Hepatocyte (in vitro differentiated cells): ENCODE measurements at regions not wholly inside any gene's neighbourhood (a gene's known extent, or its start where the extent isn't known, plus 50 kb on each side); places are given as distances from the start of the nearest gene placed in this dataset.

Source experiments
- DNase-seq: peaks from one replicate; pipeline ENCODE4 v3.0.0-alpha.2; 2016; ENCODE audit warnings: low spot score
- H2AFZ ChIP-seq: fragments of 200-600 bp; sonication (generic); 2 replicates; pipeline ENCODE4 v1.6.0; 2016; ENCODE audit warnings: antibody characterized with exemption, mild to moderate bottlenecking
- H3K27ac ChIP-seq: fragments of 200-600 bp; sonication (generic); 2 replicates; pipeline ENCODE4 v1.5.1; 2016; ENCODE audit warnings: mild to moderate bottlenecking
- H3K27me3 ChIP-seq: fragments of 200-600 bp; sonication (generic); 2 replicates; pipeline ENCODE4 v1.6.1; 2016
- H3K36me3 ChIP-seq: fragments of 200-600 bp; sonication (generic); replicated peaks from 2 replicates; pipeline ENCODE4 v1.5.1; 2016; ENCODE audit warnings: low read depth; ENCODE audit not compliant: insufficient read depth
- H3K4me1 ChIP-seq: fragments of 200-600 bp; sonication (generic); 2 replicates; pipeline ENCODE4 v1.5.1; 2016; ENCODE audit warnings: mild to moderate bottlenecking, moderate library complexity; ENCODE audit not compliant: insufficient read depth
- H3K4me2 ChIP-seq: fragments of 200-600 bp; sonication (generic); 2 replicates; pipeline ENCODE4 v1.6.0; 2016
- H3K4me3 ChIP-seq: fragments of 200-600 bp; sonication (generic); 2 replicates; pipeline ENCODE4 v1.5.1; 2016; ENCODE audit warnings: mild to moderate bottlenecking
- H3K79me2 ChIP-seq: fragments of 200-600 bp; sonication (generic); 2 replicates; pipeline ENCODE4 v1.6.0; 2017; ENCODE audit warnings: mild to moderate bottlenecking
- H3K9me2 ChIP-seq: fragments of 200-600 bp; sonication (generic); replicated peaks from 2 replicates; pipeline ENCODE4 v1.6.0; 2017; ENCODE audit warnings: mild to moderate bottlenecking; ENCODE audit not compliant: insufficient read depth
- H3K9me3 ChIP-seq: fragments of 200-600 bp; sonication (generic); 2 replicates; pipeline ENCODE4 v1.5.1; 2016; ENCODE audit warnings: low read depth, mild to moderate bottlenecking
- H4K20me1 ChIP-seq: fragments of 200-600 bp; sonication (generic); 2 replicates; pipeline ENCODE4 v1.6.0; 2016; ENCODE audit warnings: mild to moderate bottlenecking; ENCODE audit not compliant: insufficient read depth, poor library complexity, severe bottlenecking
- EZH2 ChIP-seq: fragments of 200-600 bp; sonication (generic); IDR thresholded peaks from 2 replicates; pipeline ENCODE4 v1.6.1; 2016; ENCODE audit warnings: antibody characterized with exemption, mild to moderate bottlenecking, borderline replicate concordance
- EZH2phosphoT487 ChIP-seq: fragments of 200-600 bp; sonication (generic); IDR thresholded peaks from one replicate; pipeline ENCODE4 v1.6.1; 2018; ENCODE audit warnings: antibody characterized with exemption, mild to moderate bottlenecking, low read depth, moderate library complexity; ENCODE audit not compliant: unreplicated experiment, severe bottlenecking
- WGBS: methylation state at CpG from one replicate; pipeline ENCODE4 v1.1.6; 2016; ENCODE audit warnings: low lambda C conversion rate; ENCODE audit errors: missing lambda C conversion rate; 5-methylcytosine and 5-hydroxymethylcytosine counted together
- TF ChIP-seq, protein P1 (sequence below): fragments of 200-600 bp; sonication (generic); IDR thresholded peaks from 2 replicates; pipeline ENCODE4 v1.5.1; 2016; ENCODE audit warnings: antibody characterized with exemption, mild to moderate bottlenecking; ENCODE audit not compliant: poor library complexity

DNA sequence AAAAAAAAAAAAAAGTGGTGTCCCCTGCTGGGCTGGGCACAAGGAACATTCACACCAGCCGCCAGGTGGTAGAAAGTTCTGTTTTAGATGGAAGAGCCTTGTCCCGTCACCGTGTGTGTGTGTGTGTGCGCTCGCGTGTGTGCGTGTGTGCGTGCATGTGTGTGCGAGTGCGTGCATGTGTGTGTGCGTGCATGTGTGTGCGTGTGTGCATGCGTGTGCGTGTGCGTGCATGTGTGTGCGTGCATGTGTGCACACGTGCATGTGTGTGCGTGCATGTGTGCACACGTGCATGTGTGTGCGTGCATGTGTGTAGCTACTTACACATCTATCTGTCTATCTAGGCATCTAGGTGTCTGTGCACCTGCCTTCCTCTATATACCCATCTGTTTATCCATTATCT is 491.7 kb downstream of the NPHP4 start:
- no peak for DNase-seq
- H3K36me3 ChIP-seq: no peaks in the 10 kb centered on the region
- H2AFZ ChIP-seq: no peak overlapping the region
- H3K4me3 ChIP-seq: no peak overlapping the region
- H4K20me1 ChIP-seq: no peaks in the 10 kb centered on the region
- no peaks in the 10 kb centered on the region for H3K9me2 ChIP-seq
- H3K27me3 ChIP-seq: no peaks in the 10 kb centered on the region
- no peaks in the 10 kb centered on the region for H3K9me3 ChIP-seq
- 96% methylated on average over 20 of the region's 20 CpGs for WGBS
- H3K4me1 ChIP-seq: no peaks in the 10 kb centered on the region
- no peaks in the 10 kb centered on the region for H3K79me2 ChIP-seq
- H3K4me2 ChIP-seq: no peak overlapping the region
- H3K27ac ChIP-seq: no peak overlapping the region
- TF ChIP-seq EZH2phosphoT487 (no peak), EZH2 (no peak)
- TF ChIP-seq, protein P1, sequence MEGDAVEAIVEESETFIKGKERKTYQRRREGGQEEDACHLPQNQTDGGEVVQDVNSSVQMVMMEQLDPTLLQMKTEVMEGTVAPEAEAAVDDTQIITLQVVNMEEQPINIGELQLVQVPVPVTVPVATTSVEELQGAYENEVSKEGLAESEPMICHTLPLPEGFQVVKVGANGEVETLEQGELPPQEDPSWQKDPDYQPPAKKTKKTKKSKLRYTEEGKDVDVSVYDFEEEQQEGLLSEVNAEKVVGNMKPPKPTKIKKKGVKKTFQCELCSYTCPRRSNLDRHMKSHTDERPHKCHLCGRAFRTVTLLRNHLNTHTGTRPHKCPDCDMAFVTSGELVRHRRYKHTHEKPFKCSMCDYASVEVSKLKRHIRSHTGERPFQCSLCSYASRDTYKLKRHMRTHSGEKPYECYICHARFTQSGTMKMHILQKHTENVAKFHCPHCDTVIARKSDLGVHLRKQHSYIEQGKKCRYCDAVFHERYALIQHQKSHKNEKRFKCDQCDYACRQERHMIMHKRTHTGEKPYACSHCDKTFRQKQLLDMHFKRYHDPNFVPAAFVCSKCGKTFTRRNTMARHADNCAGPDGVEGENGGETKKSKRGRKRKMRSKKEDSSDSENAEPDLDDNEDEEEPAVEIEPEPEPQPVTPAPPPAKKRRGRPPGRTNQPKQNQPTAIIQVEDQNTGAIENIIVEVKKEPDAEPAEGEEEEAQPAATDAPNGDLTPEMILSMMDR: no peak

DNA sequence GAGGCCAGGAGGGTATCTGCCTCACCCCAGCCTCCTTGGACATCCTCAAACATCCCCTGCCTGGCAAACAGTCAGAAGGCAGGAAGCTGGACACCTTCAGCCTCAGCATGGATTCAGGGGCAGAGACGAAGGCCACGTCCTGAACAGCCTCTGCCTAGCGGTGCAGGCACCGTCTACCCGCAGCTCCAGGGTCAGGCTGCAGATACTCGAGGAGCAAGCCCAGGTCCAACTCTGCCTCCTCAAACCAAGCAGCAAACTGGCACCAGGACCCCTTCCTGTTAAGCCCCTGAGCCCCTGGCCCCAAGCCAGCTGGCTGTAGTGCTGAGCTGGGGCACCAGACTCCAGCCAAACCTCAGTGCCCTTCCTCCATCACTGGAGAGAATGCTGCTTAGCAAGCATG is 494.7 kb downstream of the NPHP4 start:
- 86% methylated on average over 6 of the region's 6 CpGs for WGBS
- Histone ChIP-seq H3K27me3 (peaks cover 5% of the 10 kb centered on the region), H3K4me1 (no peaks in the 10 kb centered on the region), H3K36me3 (no peaks in the 10 kb centered on the region), H3K79me2 (no peaks in the 10 kb centered on the region), H2AFZ (no peak overlapping the region), H3K4me2 (no peak overlapping the region), H3K4me3 (no peak overlapping the region), H3K27ac (no peak overlapping the region), H3K9me3 (no peaks in the 10 kb centered on the region), H4K20me1 (no peaks in the 10 kb centered on the region), H3K9me2 (no peaks in the 10 kb centered on the region)
- no peak for TF ChIP-seq EZH2phosphoT487
- TF ChIP-seq EZH2: no peak
- TF ChIP-seq, protein P1: no peak
- no peak for DNase-seq

- peaks cover 5% of the 10 kb centered on the region for H3K27me3 ChIP-seq
- 86% methylated on average over 16 of the region's 16 CpGs for WGBS
- H3K4me1 ChIP-seq: no peaks in the 10 kb centered on the region
- H3K9me2 ChIP-seq: no peaks in the 10 kb centered on the region
- no peaks in the 10 kb centered on the region for H3K9me3 ChIP-seq
- H3K4me3 ChIP-seq: no peak overlapping the region
- no peaks in the 10 kb centered on the region for H3K79me2 ChIP-seq
- TF ChIP-seq EZH2: no peak
- no peak overlapping the region for H3K27ac ChIP-seq
- no peaks in the 10 kb centered on the region for H4K20me1 ChIP-seq
- no peak overlapping the region for H3K4me2 ChIP-seq
- no peaks in the 10 kb centered on the region for H3K36me3 ChIP-seq
- no peak for DNase-seq
- H2AFZ ChIP-seq: no peak overlapping the region
These were observed 496.4 kb downstream of the NPHP4 start for GRCh38 chr1:5495596-5496410.

- DNase-seq: no peak
These were observed 497.7 kb downstream of the NPHP4 start for GRCh38 chr1:5494518-5494917.

More at GRCh38 chr1:5494518-5494917, 497.7 kb downstream of the NPHP4 start:
- H3K4me3 ChIP-seq: no peak overlapping the region
- H4K20me1 ChIP-seq: no peaks in the 10 kb centered on the region
- no peaks in the 10 kb centered on the region for H3K4me1 ChIP-seq
- peaks cover 5% of the 10 kb centered on the region for H3K27me3 ChIP-seq
- H3K27ac ChIP-seq: no peak overlapping the region
- no peak overlapping the region for H3K4me2 ChIP-seq
- H3K9me2 ChIP-seq: no peaks in the 10 kb centered on the region
- TF ChIP-seq, protein P1: no peak
- TF ChIP-seq EZH2phosphoT487 (no peak), EZH2 (no peak)
- H3K79me2 ChIP-seq: no peaks in the 10 kb centered on the region
- no peaks in the 10 kb centered on the region for H3K9me3 ChIP-seq
- H3K36me3 ChIP-seq: no peaks in the 10 kb centered on the region
- 64% methylated on average over 7 of the region's 7 CpGs for WGBS
- H2AFZ ChIP-seq: no peak overlapping the region
